Liver (tissue), 8 donors: ENCODE measurements at regions not wholly inside any gene's neighbourhood (a gene's known extent, or its start where the extent isn't known, plus 50 kb on each side); places are given as distances from the start of the nearest gene placed in this dataset.

Source experiments
- DNase-seq: peaks from one replicate; pipeline ENCODE4 v3.0.0-alpha.2; 2017; ENCODE audit warnings: low spot score
- H3K27ac ChIP-seq, 2 donors: one replicate each; pipeline ENCODE4 v1.7.0; 2013; ENCODE audit warnings: inconsistent platforms in 2 of 2, low read length in 2 of 2, control low read depth in 1 of 2, low read depth in 1 of 2, mild to moderate bottlenecking in 1 of 2
- H3K27me3 ChIP-seq, 4 donors: one replicate each; pipeline versions ENCODE4 v1.6.1 to v1.7.0; 2013; ENCODE audit warnings: low read length in 3 of 4, inconsistent platforms in 1 of 4, mild to moderate bottlenecking in 1 of 4, moderate library complexity in 1 of 4; ENCODE audit not compliant: control insufficient read depth in 4 of 4, insufficient read depth in 4 of 4
- H3K36me3 ChIP-seq, 4 donors: one replicate each; pipeline versions ENCODE4 v1.6.1 to v1.7.0; 2013; ENCODE audit warnings: low read length in 3 of 4, mild to moderate bottlenecking in 3 of 4, low read depth in 1 of 4, moderate library complexity in 1 of 4; ENCODE audit not compliant: control insufficient read depth in 4 of 4, insufficient read depth in 3 of 4
- H3K4me1 ChIP-seq, 4 donors: one replicate each; pipeline versions ENCODE4 v1.6.1 to v1.7.0; 2013; ENCODE audit warnings: low read length in 3 of 4, mild to moderate bottlenecking in 3 of 4, moderate library complexity in 1 of 4; ENCODE audit not compliant: control insufficient read depth in 4 of 4, insufficient read depth in 4 of 4
- H3K4me3 ChIP-seq, 3 donors: one replicate each; pipeline versions ENCODE4 v1.6.1 to v1.7.0; 2013; ENCODE audit warnings: low read length in 3 of 3, control low read depth in 1 of 3, low read depth in 1 of 3, mild to moderate bottlenecking in 1 of 3
- H3K9ac ChIP-seq, 2 donors: one replicate each; pipeline ENCODE4 v1.7.0; 2013; ENCODE audit warnings: low read length in 2 of 2, mild to moderate bottlenecking in 2 of 2, moderate library complexity in 2 of 2, control low read depth in 1 of 2, low read depth in 1 of 2
- H3K9me3 ChIP-seq, 4 donors: one replicate each; pipeline versions ENCODE4 v1.6.1 to v1.7.0; 2013; ENCODE audit warnings: low read length in 3 of 4; ENCODE audit not compliant: control insufficient read depth in 4 of 4
- CTCF ChIP-seq: fragments of 150-350 bp; IDR thresholded peaks from 2 replicates; pipeline ENCODE4 v1.5.1; 2017; ENCODE audit warnings: improper control_type of control experiment, low read depth, low read length; ENCODE audit not compliant: missing input control
- EGR1 ChIP-seq, 2 donors: IDR thresholded peaks; 2 replicates each; pipeline ENCODE4 v1.6.1; 2016 to 2018; ENCODE audit warnings: antibody characterized with exemption in 2 of 2, low read depth in 2 of 2
- FOXA1 ChIP-seq: IDR thresholded peaks from 2 replicates; pipeline ENCODE4 v1.6.1; 2016; ENCODE audit warnings: antibody characterized with exemption
- FOXA2 ChIP-seq: IDR thresholded peaks from 2 replicates; pipeline ENCODE4 v1.6.1; 2016; ENCODE audit warnings: antibody characterized with exemption
- GABPA ChIP-seq, 2 donors: IDR thresholded peaks in 1 of 2; conservative IDR thresholded peaks in 1 of 2; 2 replicates each; pipeline ENCODE4 v1.6.1; 2016; ENCODE audit warnings: antibody characterized with exemption in 2 of 2, mild to moderate bottlenecking in 1 of 2, moderate library complexity in 1 of 2
- HNF4A ChIP-seq, 2 donors: conservative IDR thresholded peaks; 2 replicates each; pipeline ENCODE4 v1.6.1; 2016; ENCODE audit warnings: antibody characterized with exemption in 2 of 2, mild to moderate bottlenecking in 2 of 2
- HNF4G ChIP-seq: IDR thresholded peaks from 2 replicates; pipeline ENCODE4 v1.6.1; 2016; ENCODE audit warnings: antibody characterized with exemption
- JUND ChIP-seq, 2 donors: IDR thresholded peaks; 2 replicates each; pipeline ENCODE4 v1.6.1; 2016; ENCODE audit warnings: antibody characterized with exemption in 2 of 2
- NR2F2 ChIP-seq: IDR thresholded peaks from 2 replicates; pipeline ENCODE4 v1.6.1; 2016; ENCODE audit warnings: antibody characterized with exemption
- RAD21 ChIP-seq, 2 donors: IDR thresholded peaks; 2 replicates each; pipeline ENCODE4 v1.6.1; 2016; ENCODE audit warnings: antibody characterized with exemption in 2 of 2, mild to moderate bottlenecking in 2 of 2
- RXRA ChIP-seq, 2 donors: IDR thresholded peaks; 2 replicates each; pipeline ENCODE4 v1.6.1; 2017 to 2018; ENCODE audit warnings: antibody characterized with exemption in 2 of 2, mild to moderate bottlenecking in 1 of 2
- SP1 ChIP-seq: IDR thresholded peaks from 2 replicates; pipeline ENCODE4 v1.6.1; 2018; ENCODE audit warnings: antibody characterized with exemption, mild to moderate bottlenecking
- TAF1 ChIP-seq: conservative IDR thresholded peaks from 2 replicates; pipeline ENCODE4 v1.6.1; 2016; ENCODE audit warnings: antibody characterized with exemption, mild to moderate bottlenecking
- YY1 ChIP-seq: IDR thresholded peaks from 2 replicates; pipeline ENCODE4 v1.6.1; 2016; ENCODE audit warnings: antibody characterized with exemption, mild to moderate bottlenecking
- WGBS: extraction: QIAGEN DNeasy Blood & Tissue Kit; methylation state at CpG from one replicate; pipeline ENCODE4 v1.1.7; 2013; 5-methylcytosine and 5-hydroxymethylcytosine counted together
- TF ChIP-seq, protein P1 (sequence below): IDR thresholded peaks from 2 replicates; pipeline ENCODE4 v1.6.1; 2016; ENCODE audit warnings: antibody characterized with exemption
- TF ChIP-seq, protein P2 (sequence below): IDR thresholded peaks from 2 replicates; pipeline ENCODE4 v1.6.1; 2016; ENCODE audit warnings: antibody characterized with exemption, mild to moderate bottlenecking
- TF ChIP-seq, protein P3 (sequence below): IDR thresholded peaks from 2 replicates; pipeline ENCODE4 v1.6.1; 2016; ENCODE audit warnings: antibody characterized with exemption
- donor health status: healthy.
- donor health status: healthy.
- donor health status: healthy.
- donor health status: healthy.
- donor health status: healthy.

DNA sequence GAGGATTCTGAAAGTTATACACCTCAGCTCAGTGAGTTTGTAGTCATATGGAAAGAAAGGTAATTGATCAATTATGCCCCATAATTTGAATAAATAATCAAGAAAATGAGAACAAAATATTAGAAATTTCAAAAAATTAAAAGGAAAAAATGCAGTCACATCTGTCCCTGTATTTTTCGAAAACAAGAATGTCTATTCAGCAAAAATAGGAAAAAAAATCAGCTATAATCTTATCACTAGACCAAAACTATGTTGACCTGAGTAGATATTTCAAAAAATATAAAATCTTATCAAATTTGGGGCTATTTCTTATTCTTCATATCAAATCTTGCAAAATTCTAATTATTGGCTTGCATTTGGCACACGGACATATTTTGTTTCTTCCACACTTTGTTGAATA lies 501.2 kb upstream of the CNTN3 start:
- no peak overlapping the region for H3K27ac ChIP-seq
- DNase-seq: no peak
- H3K4me3 ChIP-seq: no peak overlapping the region
- no peak for TF ChIP-seq RXRA (IDR thresholded peaks at IDR 0.05)
- TF ChIP-seq NR2F2: no peak
- TF ChIP-seq, protein P1, sequence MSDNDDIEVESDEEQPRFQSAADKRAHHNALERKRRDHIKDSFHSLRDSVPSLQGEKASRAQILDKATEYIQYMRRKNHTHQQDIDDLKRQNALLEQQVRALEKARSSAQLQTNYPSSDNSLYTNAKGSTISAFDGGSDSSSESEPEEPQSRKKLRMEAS: no peak
- TF ChIP-seq FOXA2: no peak
- no peak for TF ChIP-seq EGR1 (IDR thresholded peaks at IDR 0.05; ENCODE audit: low read depth in 2 of 2)
- TF ChIP-seq TAF1: no peak
- no peaks in the 10 kb centered on the region for H3K4me1 ChIP-seq
- H3K9me3 ChIP-seq: no peaks in the 10 kb centered on the region
- peaks cover 0 to 2% (median 0%) of the 10 kb centered on the region in 4 donors for H3K27me3 ChIP-seq
- WGBS: 63% methylated on average over 2 of the region's 2 CpGs
- no peaks in the 10 kb centered on the region for H3K36me3 ChIP-seq
- H3K9ac ChIP-seq: no peak overlapping the region

DNA sequence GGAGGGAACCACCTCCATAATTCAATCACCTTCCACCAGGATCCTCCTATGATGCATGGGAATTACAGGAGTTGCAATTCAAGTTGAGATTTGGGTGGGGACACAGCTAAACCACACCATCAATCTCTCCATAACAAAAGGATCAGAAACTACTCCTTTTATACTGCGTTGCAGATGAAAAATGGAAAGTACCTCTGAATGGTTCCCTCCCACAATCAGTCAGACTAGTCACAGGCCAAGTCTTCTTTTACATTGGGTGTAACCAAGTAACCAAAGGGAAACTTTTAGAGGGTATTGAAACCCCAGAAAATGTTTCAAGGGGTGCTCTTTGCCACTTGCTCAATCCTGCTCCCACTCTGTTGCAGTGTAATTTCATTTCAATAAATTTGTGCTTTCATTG lies 504.3 kb upstream of the CNTN3 start:
- no peak for DNase-seq
- H3K36me3 ChIP-seq: no peaks in the 10 kb centered on the region
- no peaks in the 10 kb centered on the region for H3K4me1 ChIP-seq
- no peaks in the 10 kb centered on the region for H3K9me3 ChIP-seq
- H3K27me3 ChIP-seq: no peaks in the 10 kb centered on the region
- TF ChIP-seq TAF1: no peak
- no peak for TF ChIP-seq HNF4A (conservative IDR thresholded peaks at IDR 0.05)
- no peak for TF ChIP-seq RAD21 (IDR thresholded peaks at IDR 0.05)
- TF ChIP-seq JUND (IDR thresholded peaks at IDR 0.05): no peak
- TF ChIP-seq CTCF: no peak
- TF ChIP-seq EGR1 (IDR thresholded peaks at IDR 0.05; ENCODE audit: low read depth in 2 of 2): no peak
- TF ChIP-seq GABPA (IDR thresholded peaks at IDR 0.05 in 1 of 2, conservative IDR thresholded peaks at IDR 0.05 in 1 of 2): no peak
- TF ChIP-seq, protein P1: no peak
- no peak for TF ChIP-seq FOXA1
- no peak for TF ChIP-seq RXRA (IDR thresholded peaks at IDR 0.05)
- TF ChIP-seq FOXA2: no peak
- no peak for TF ChIP-seq HNF4G
- no peak for TF ChIP-seq NR2F2
- no peak for TF ChIP-seq SP1
- TF ChIP-seq, protein P2, sequence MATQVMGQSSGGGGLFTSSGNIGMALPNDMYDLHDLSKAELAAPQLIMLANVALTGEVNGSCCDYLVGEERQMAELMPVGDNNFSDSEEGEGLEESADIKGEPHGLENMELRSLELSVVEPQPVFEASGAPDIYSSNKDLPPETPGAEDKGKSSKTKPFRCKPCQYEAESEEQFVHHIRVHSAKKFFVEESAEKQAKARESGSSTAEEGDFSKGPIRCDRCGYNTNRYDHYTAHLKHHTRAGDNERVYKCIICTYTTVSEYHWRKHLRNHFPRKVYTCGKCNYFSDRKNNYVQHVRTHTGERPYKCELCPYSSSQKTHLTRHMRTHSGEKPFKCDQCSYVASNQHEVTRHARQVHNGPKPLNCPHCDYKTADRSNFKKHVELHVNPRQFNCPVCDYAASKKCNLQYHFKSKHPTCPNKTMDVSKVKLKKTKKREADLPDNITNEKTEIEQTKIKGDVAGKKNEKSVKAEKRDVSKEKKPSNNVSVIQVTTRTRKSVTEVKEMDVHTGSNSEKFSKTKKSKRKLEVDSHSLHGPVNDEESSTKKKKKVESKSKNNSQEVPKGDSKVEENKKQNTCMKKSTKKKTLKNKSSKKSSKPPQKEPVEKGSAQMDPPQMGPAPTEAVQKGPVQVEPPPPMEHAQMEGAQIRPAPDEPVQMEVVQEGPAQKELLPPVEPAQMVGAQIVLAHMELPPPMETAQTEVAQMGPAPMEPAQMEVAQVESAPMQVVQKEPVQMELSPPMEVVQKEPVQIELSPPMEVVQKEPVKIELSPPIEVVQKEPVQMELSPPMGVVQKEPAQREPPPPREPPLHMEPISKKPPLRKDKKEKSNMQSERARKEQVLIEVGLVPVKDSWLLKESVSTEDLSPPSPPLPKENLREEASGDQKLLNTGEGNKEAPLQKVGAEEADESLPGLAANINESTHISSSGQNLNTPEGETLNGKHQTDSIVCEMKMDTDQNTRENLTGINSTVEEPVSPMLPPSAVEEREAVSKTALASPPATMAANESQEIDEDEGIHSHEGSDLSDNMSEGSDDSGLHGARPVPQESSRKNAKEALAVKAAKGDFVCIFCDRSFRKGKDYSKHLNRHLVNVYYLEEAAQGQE: no peak
- TF ChIP-seq, protein P3, sequence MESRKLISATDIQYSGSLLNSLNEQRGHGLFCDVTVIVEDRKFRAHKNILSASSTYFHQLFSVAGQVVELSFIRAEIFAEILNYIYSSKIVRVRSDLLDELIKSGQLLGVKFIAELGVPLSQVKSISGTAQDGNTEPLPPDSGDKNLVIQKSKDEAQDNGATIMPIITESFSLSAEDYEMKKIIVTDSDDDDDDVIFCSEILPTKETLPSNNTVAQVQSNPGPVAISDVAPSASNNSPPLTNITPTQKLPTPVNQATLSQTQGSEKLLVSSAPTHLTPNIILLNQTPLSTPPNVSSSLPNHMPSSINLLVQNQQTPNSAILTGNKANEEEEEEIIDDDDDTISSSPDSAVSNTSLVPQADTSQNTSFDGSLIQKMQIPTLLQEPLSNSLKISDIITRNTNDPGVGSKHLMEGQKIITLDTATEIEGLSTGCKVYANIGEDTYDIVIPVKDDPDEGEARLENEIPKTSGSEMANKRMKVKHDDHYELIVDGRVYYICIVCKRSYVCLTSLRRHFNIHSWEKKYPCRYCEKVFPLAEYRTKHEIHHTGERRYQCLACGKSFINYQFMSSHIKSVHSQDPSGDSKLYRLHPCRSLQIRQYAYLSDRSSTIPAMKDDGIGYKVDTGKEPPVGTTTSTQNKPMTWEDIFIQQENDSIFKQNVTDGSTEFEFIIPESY: no peak
- TF ChIP-seq YY1: no peak
- H3K27ac ChIP-seq: no peak overlapping the region
- H3K4me3 ChIP-seq: no peak overlapping the region
- no peak overlapping the region for H3K9ac ChIP-seq
- WGBS: 91% methylated on average over 1 of the region's 1 CpG
